Activated gamma-delta T cell treated with Interleukin-2 at 50 U/mL for 16 hours (primary cell): ENCODE measurements at regions not wholly inside any gene's neighbourhood (a gene's known extent, or its start where the extent isn't known, plus 50 kb on each side); places are given as distances from the start of the nearest gene placed in this dataset.

Experiments
- DNase-seq: peaks from one replicate; pipeline ENCODE4 v3.0.0-alpha.2; 2020

- DNase-seq = no peak
These were observed 93.5 kb downstream of the C1orf94 start for GRCh38 chr1:34270181-34270580.

DNA sequence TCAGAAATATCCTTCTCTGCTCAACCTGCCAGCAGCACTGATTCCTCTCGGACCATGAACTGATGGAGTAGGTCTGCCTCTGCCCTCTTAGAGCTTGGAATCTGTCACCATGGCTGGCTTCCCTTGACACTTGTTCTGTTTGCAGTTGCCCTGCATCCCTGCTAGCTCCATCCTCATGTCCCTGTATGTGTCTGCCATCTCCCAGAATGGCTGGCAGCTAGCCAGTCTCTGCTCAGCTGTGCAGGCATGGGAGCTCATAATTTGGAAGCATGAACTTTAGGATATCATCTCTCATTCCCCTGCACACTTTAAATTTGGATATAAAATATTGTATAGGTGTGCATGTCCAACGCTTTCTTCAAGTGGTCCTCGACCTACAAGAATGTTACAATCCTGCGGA is 95.4 kb downstream of the C1orf94 start:
- DNase-seq = no peak

DNA sequence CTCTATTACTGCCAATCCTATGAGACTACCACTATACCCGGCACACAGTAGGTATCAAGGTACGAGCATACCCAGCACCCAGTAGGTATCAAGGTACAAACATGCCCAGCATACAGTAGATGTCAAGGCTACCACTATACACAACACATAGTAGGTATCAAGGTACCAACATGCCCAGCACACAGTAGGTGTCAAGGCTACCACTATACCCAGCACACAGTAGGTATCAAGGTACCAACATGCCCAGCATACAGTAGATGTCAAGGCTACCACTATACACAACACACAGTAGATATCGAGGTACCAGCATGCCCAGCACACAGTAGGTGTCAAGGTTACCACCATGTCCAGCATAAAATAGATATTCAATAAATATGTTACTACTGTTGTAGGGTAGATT is 98.4 kb downstream of the C1orf94 start:
- DNase-seq = no peak

DNA sequence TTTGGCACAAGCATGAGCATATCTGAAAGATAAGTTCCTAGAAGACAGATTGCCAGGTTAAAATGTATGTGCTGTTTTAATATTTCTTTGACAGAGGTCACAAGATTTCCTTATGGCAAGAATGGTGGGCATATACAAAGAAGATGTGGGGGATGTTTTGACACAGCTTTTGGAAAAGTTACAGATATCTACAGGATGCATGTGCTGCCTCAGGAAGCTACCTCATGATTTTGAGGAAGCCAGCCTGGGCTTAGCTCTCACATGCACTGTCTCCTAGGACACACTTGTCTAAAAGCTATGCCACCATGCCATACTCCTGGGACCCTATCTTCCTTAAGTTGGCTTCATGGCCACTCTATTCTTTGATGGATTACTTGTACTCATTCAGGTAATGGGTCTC is 99.9 kb downstream of the C1orf94 start:
- no peak for DNase-seq

DNA sequence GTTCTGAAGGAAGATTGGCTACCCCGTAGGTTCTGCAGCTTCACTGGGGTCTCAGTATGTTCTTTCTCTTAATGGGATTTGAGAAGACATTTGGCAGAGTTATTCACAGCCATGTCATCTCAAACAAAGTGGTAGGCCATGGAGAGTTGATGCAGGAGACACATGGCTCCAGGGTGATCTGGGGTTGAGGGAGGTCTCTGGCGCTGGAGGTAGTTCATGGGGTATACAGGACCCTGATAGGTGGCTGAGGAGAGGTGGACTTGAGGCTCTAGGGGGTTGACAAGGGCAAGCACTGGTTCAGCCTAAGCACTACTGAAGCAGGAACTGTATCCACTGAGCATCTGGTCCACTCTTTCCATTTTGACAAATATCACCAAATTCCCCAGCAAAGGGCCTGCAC is 100.4 kb downstream of the C1orf94 start:
- DNase-seq = no peak

- no peak for DNase-seq
These were observed 101.5 kb downstream of the C1orf94 start for GRCh38 chr1:34278211-34278610.

DNA sequence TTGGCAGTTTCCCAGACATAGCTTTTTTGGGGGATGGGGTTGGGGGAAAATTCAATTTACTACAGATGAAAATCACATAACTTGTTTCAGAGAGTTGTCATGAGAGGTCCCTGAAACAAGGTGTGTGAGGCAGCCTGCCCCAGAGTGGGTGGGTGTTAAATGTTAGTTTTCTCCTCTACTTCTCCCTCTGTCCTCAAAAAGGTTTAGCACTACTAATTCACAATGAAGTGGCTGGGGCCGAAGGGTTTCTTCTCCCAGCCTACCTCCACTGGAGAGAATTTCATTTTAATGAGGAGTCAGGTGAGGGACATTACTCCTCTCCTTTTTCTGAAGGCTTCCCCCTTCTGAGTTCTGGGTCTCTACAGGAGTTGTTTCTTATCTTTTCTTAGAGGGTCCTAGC is 103.3 kb downstream of the C1orf94 start:
- no peak for DNase-seq

DNA sequence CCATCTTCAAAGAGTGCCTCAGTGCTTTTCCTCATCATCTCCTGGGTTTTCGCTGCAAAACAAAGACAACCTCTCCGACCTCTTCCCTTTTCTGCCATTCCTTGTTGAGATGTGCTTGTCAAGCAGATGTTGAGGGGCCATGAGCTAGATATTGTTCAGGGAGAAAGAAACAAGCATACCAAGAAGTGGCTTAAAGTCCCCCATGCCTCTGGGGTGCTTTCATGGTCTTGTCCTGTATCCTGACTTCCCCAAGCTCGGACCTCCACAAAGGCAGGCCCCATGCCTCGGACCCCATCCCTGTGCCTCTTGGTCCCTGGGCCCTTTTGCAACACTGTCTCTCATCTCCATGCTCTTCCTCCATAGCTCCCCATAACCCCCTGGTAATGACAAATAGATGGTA is 103.8 kb downstream of the C1orf94 start:
- no peak for DNase-seq

DNA sequence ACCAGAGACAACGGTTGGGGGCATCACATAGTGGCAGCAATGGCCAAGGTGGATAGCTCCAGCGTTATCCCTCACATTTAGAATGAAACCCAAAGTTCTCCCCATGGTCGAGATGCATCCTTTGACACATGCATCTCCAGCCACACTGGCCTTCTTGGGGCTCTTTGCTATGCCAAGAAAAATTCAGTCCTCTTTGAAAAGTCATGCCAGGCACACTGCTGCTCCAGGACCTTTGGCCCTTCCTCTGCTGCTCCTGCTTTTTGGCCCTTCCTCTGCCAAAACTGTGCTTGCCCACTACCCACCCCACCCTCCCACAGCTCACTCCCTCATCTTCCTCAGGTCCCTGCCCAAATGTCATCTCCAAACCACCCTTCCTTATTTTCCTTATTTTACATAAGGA is 106.4 kb downstream of the C1orf94 start:
- DNase-seq = no peak

- DNase-seq = no peak
These were observed 109.8 kb downstream of the C1orf94 start for GRCh38 chr1:34286511-34286910.

DNA sequence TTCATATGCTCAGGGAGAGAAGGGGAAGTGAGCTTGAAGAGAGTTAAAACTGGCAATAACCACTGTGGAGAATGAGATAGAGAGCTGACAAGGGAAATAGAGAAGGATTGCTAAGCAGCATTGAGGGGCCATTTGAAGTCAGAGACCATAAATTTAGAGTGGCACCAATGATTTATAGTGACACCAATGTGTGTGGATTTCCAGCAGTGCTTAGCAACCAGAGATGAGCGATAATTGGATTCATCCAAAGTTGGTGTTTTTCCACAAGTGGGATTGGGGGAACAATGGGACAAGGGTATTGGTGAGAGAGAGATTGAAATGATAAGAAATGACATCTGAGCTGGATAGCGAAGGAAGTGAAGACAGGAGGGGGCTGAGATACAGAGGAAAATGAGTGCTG is 114.1 kb downstream of the C1orf94 start:
- DNase-seq = no peak

GRCh38 chr1:34292472-34292871 is 115.8 kb downstream of the C1orf94 start:
- DNase-seq = no peak

DNA sequence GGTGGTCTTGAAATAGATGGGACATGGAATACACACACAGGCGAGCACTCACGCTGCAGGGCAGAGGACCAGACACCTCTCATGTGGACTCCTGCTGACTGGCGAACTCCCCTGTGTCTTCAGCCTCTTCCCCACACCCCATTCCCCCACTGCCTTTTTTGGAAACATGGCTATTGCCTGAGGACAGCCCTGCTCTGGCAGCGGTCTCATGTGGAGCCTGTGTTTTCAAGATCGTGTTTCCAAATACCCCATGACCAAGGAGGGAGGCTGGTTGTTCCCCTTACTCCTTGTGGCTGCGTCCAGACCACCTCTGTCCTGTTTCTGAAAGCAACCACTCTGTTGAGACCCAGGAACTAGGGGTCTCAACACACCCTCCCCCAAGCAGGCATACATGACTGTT is 119.4 kb downstream of the C1orf94 start:
- no peak for DNase-seq

- no peak for DNase-seq
These were observed 126.1 kb downstream of the C1orf94 start for GRCh38 chr1:34302798-34303197.

DNA sequence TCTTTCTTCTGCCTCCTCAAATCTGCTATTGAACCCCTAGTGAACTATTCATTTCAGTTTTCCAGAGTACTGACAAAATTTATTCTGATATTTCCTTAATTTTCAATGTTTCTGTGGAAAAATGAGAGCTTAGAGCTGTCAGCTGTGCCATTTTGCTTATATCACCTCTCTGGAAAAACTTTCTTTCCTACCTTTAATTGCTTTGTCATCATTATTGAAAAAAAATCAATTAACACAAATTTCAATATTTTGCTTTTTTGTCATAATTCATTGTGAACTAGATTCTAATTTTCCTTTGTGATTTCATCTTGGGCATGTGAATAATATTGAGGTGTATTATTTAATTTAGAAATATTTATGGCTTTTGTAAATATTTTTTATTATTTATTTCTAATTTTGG is 126.5 kb downstream of the C1orf94 start:
- no peak for DNase-seq

DNA sequence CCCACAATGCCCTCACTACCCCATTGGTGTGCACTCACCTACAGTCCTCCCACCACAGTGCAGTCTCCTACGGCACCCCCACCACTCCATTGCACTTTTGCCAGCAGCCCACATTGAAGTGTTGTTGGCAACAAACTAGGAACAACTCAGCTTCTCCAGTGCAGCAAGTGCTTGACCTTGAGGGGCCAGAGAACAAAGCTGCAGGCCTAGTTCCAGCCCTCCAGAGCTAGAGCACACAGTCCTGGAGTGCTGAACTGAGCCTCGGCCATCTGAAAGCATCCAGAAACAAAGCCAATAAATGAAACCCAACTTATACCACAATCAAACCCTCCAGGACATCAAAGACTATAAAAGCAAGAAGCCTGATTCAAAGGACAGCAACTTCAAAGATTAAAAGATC is 129.9 kb downstream of the C1orf94 start:
- no peak for DNase-seq

- no peak for DNase-seq
These were observed 135.7 kb downstream of the C1orf94 start for GRCh38 chr1:34312359-34312758.

GRCh38 chr1:34315974-34316373 is 139.3 kb downstream of the C1orf94 start:
- no peak for DNase-seq

DNA sequence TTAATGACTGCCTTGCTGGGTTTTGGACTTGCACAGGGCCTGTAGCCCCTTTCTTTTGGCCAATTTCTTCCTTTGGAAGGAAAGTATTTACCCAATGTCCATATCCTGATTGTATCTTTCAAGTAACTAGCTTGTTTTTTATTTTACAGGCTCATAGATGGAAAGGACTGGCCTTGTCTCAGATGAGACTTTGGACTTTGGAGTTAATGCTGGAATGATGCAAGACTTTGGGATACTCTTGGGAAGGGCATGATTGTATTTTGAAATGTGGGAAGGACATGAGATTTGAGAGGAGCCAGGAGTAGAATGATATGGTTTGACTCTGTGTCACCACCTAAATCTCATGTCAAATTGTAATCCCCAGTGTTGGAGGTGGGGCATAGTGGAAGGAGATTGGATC is 140.1 kb downstream of the C1orf94 start:
- no peak for DNase-seq

- no peak for DNase-seq
These were observed 142.5 kb downstream of the C1orf94 start for GRCh38 chr1:34319218-34319617.

- no peak for DNase-seq
These were observed 143.5 kb downstream of the C1orf94 start for GRCh38 chr1:34320053-34320669.

DNA sequence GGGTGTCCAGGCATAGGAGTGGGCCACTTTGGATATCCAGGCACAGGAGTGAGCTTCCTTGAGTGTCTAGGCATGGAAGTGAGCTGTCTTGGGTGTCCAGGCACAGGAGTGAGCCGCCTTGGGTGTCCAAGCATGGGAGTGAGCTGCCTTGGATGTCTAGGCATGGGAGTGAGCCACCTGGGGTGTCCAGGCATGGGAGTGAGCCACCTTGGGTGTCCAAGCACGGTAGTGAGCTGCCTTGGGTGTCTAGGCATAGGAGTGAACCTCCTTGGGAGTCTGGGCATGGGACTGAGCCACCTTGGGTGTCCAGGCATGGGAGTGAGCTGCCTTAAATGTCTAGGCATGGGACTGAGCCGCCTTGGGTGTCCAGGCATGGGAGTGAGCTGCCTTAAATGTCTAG is 146.3 kb downstream of the C1orf94 start:
- DNase-seq = no peak

DNA sequence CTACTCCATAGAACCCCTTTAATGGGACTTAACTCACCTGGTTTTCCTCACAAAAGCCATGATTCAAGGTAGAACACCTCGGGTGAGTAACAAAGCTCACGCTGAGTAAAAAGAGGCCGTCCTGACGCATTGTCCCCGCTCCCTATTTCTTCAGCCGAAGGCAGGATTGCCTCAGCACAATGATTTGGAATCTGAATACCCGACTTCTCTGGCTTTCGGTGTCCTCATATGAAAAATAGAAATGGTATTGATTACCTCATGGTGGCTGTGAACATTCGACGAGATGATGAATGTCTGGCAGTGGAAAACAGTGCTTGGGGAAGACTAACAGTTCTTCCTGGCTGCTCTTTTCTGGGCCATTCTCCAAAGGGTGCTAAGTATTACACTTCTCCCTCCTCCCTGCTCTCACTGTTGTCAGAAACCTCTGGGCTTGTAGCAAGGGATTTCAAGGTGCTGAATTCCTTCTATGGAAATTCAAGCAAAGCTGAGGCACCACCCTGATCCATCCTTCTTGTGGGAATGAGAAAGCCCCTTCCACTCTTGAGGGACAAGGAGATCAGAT is 148.3 kb downstream of the C1orf94 start:
- no peak for DNase-seq

- no peak for DNase-seq
These were observed 151.6 kb downstream of the C1orf94 start for GRCh38 chr1:34328281-34328799.

- no peak for DNase-seq
These were observed 153.4 kb downstream of the C1orf94 start for GRCh38 chr1:34330061-34330460.
